ENCODE measurements at regions not wholly inside any gene's neighbourhood (a gene's known extent, or its start where the extent isn't known, plus 50 kb on each side); places are given as distances from the start of the nearest gene placed in this dataset.

DNA sequence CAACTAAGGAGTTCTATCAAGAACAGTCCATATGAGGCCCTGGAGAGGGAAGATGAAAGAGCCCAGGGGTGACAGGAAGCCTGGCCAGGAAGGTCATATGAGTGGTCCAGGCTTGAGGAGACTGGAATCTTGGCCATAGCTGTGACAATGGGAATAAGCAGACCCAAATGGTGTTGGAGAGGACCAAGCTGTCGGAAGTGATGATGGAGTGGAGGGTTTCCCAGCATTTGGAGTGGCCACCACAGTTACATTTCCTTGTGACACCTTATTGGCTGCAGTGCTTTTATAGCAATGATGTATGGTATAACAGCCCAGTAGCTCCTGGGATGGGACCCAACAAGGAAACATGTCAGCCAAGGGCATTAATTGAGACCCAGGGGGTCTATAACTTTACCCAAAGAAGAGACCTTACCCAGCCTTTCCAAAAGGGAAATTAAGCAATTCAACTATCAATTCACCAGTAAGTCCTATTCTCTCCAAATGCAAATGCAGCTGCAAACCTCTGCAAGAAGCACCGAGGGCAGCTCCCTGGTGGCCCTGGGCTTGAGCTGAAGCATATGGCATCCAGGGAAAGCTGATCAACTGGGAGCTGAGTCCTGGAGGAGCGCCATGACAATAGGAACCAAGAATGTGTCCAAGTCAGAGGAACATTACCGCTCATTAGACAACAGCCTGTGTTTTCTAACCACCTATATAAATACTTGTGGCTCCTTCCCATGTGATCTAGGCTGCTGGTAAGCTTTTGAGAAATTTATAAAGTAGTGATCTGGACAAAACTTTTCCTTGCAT lies 219.4 kb downstream of the SOD2 start:
- peaks cover 22 to 71% of the 10 kb centered on the region in 2 experiments for H3K9me3 Mint-ChIP-seq
- Histone ChIP-seq H3K79me1 (ENCODE audit: insufficient read depth, low read depth, low read length, poor library complexity, severe bottlenecking) (no peaks in the 10 kb centered on the region), H3K4me2 (ENCODE audit: insufficient read depth, insufficient read length, low read length) (no peak overlapping the region), H3K4ac (ENCODE audit: low read depth, low read length) (no peak overlapping the region), H3K9ac (ENCODE audit: extremely low read depth, insufficient read length, low read length) (no peak overlapping the region), H4K5ac (ENCODE audit: insufficient read length, low read depth, low read length) (no peak overlapping the region), H3K56ac (ENCODE audit: insufficient read length, low read depth, low read length) (no peak overlapping the region), H2BK120ac (ENCODE audit: low read depth, low read length, poor library complexity, severe bottlenecking) (no peak overlapping the region), H2BK5ac (ENCODE audit: insufficient read length, low read length) (no peak overlapping the region), H3T11ph (ENCODE audit: low read length) (no peak overlapping the region), H2AK5ac (ENCODE audit: insufficient read length, low read length) (no peak overlapping the region), H4K91ac (ENCODE audit: insufficient read length, low read depth, low read length) (no peak overlapping the region), H3K27ac (ENCODE audit: insufficient read length, low read depth, low read length) (no peak overlapping the region), H2BK20ac (ENCODE audit: low read depth, low read length, poor library complexity, severe bottlenecking) (no peak overlapping the region), H3K18ac (ENCODE audit: insufficient read length, low read depth, low read length) (no peak overlapping the region), H3K23ac (ENCODE audit: insufficient read length, low read depth, low read length) (no peak overlapping the region), H3K14ac (ENCODE audit: insufficient read depth, low read length) (no peak overlapping the region), H3K79me2 (ENCODE audit: insufficient read depth, low read length) (no peaks in the 10 kb centered on the region), H4K8ac (replicated peaks; ENCODE audit: insufficient read length, low read depth, low read length) (no peak overlapping the region), H3K9me3 (ENCODE audit: control insufficient read depth, low read depth, low read length) (no peaks in the 10 kb centered on the region), H3K27me3 (ENCODE audit: insufficient read depth, low read length) (no peaks in the 10 kb centered on the region), H3K23me2 (ENCODE audit: insufficient read length, low read depth, low read length, poor library complexity, severe bottlenecking) (no peaks in the 10 kb centered on the region), H4K20me1 (ENCODE audit: control insufficient read depth, insufficient read depth, insufficient read length) (no peaks in the 10 kb centered on the region), H2BK12ac (ENCODE audit: insufficient read length, low read depth, low read length) (no peak overlapping the region), H2AFZ (ENCODE audit: low read length) (no peak overlapping the region), H3K4me1 (ENCODE audit: insufficient read depth, low read length) (no peaks in the 10 kb centered on the region), H2BK15ac (ENCODE audit: low read depth, low read length) (no peak overlapping the region)
- H3K36me3 Mint-ChIP-seq (ENCODE audit: insufficient read depth in 1 of 3, low read depth in 3 of 3) = no peaks in the 10 kb centered on the region; a peak in 2 of 7 replicates
- H3K4me1 Mint-ChIP-seq = no peaks in the 10 kb centered on the region
- TF ChIP-seq, protein P1, sequence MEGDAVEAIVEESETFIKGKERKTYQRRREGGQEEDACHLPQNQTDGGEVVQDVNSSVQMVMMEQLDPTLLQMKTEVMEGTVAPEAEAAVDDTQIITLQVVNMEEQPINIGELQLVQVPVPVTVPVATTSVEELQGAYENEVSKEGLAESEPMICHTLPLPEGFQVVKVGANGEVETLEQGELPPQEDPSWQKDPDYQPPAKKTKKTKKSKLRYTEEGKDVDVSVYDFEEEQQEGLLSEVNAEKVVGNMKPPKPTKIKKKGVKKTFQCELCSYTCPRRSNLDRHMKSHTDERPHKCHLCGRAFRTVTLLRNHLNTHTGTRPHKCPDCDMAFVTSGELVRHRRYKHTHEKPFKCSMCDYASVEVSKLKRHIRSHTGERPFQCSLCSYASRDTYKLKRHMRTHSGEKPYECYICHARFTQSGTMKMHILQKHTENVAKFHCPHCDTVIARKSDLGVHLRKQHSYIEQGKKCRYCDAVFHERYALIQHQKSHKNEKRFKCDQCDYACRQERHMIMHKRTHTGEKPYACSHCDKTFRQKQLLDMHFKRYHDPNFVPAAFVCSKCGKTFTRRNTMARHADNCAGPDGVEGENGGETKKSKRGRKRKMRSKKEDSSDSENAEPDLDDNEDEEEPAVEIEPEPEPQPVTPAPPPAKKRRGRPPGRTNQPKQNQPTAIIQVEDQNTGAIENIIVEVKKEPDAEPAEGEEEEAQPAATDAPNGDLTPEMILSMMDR (conservative IDR thresholded peaks at IDR 0.05) = no peak
- no CpG with 5 or more reads among the region's 4 CpGs for WGBS (ENCODE audit: extremely low coverage, insufficient read length, low lambda C conversion rate)
- DNase-seq = no peak
- H3K4me3 Mint-ChIP-seq = no peak overlapping the region
- H3K27ac Mint-ChIP-seq = no peak overlapping the region
- peaks cover 5% of the 10 kb centered on the region for H3K27me3 Mint-ChIP-seq (ENCODE audit: low read depth)

All from H9 (cell line).